Activated T-cell treated with anti-CD3 and anti-CD28 coated beads, Interleukin-2, amount 50 U/mL, for 48 hours (primary cell): ENCODE measurements at regions not wholly inside any gene's neighbourhood (a gene's known extent, or its start where the extent isn't known, plus 50 kb on each side); places are given as distances from the start of the nearest gene placed in this dataset.
A peak's percentile ranks its signal among the peaks of the same experiment; 100 is the strongest.
"Not testable (repeated sequence)": the region's sequence is repeated elsewhere in the genome, so short reads cannot be mapped to it uniquely, and the experiment has no call there.

ENCODE experiments used
- DNase-seq, 2 experiments: peaks; one replicate each; pipeline ENCODE4 v3.0.0-alpha.2; 2020

DNA sequence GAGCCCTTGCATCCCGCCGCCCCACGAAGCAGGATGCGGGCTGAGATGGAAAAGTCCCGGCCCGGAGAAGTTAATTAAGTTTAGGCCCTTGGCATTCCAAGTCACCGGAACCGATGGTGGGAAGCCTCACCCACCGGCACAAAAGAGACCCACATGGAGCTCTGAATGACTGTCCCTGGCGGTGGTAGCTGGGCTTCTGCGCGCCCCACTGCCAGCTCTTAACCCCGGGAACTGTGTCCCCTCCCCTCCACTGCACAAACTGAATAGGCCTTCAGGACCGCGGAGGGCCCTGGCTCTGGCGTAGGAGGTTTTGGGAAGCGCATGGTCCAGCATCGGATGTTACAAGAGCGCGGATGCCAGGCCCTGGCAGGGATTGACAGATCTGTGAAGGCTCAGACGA is 291.1 kb upstream of the TUT7 start:
- DNase-seq, result no peak

DNA sequence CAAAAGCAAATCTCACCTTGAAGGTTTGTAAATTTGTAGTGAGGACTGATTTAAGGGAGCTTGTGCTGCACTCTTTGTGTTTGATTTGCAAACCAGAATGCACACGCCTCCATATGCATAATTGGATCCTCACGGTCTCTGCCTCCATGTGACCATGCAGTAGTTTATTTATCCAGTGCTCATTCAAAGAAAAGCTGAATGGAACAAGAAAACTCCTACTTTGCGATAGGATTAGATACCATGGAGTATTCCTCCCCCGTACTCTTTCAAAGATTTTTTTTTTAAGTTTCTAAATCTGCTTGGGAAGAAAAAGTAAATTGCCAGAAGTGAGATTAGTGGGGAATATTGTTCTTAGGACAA is 290.4 kb upstream of the TUT7 start:
- no peak for DNase-seq

DNA sequence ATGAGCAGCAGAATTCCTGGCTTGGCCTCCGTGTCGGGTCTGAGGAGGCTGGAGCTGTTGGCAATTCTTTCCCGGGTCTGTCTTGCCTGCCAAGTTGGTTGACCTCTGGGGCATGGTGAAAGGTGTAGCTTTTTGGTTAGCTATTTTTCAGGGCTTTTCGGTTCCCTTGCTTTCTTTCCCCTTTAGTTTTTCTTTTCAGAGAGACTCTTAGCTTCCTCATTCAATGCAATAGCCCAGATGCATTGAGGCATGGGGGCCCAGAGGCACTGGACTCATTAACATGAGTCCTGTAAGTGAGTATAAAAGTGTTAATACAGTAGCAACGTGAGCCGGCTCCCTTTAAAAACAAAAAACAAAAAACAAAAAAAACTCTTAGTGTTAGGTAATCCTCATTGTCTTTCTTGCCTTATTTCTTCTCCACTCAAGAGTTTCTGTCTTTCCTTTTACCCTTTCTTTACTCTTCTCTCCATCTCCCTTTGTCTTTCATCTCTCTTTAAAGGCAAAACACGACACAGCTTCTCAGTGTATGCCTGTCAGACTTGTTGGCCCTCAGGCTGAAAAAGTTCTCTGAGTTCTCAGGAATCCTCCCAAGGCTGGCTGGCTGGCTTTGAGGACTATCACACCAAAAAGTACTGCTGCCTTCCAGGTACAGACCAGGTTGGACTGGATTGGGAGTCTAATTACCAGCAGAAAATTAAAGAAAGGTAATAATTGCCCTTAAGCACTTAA is 289.9 kb upstream of the TUT7 start:
- no peak for DNase-seq

DNA sequence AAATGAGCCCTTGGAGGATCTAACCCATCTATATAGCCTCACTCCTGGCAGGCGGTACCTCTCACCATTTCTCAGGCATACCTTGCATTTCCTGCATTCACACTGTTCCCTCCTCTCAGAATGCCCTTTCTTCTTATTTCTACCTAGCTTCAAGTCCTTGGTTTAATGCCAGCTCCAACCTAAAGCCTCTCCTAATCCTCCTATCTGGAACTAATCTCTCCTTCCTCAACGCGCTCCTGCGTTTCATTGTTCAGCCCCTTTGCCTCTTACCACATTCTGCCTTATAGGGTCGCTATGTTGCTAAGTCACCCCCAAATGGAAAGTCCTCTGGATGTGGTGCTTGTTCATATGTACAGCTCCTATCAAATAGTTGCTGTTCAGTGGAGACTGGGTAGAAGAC is 288.5 kb upstream of the TUT7 start:
- no peak for DNase-seq

DNA sequence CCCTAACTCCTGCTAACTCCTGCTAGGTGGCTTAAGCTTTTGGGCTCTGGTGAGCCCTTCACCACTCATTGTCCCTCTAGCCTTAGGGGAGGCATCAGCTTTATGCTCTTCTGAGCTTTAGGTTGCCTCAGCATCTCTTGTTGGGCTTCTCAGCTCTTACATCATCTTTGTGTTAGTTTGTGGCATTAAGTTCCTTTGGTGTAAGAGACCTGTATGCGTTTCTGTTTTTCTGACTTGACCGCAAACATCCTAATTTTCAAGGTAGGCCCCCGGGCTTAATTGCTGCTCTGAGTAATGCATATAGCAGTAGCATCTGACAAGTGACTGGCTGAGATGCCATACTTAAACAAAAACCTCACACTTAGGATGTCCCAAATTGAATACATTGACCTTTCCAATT is 287.8 kb upstream of the TUT7 start:
- DNase-seq, result no peak

GRCh38 chr9:86639899-86640379 is 285.7 kb upstream of the TUT7 start:
- DNase-seq, result no peak

DNA sequence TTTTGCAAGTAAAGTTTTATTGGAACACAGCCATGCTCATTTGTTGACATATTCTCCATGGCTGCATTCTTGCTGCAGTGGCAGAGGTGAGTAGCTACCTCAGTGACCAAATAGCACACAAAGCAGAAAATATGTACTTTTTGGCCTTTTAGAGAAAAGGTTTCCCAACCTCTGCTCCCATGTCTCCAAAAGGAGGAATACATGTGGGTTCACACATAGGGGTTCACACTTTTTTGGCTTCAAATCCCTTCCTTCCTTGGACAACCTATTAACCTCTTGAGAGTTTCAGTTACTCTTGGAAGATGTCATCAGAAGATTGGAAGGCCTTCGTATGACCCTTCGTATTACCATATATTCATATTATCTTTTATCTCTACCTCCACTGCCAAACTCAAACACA is 285.1 kb upstream of the TUT7 start:
- DNase-seq, result no peak

DNA sequence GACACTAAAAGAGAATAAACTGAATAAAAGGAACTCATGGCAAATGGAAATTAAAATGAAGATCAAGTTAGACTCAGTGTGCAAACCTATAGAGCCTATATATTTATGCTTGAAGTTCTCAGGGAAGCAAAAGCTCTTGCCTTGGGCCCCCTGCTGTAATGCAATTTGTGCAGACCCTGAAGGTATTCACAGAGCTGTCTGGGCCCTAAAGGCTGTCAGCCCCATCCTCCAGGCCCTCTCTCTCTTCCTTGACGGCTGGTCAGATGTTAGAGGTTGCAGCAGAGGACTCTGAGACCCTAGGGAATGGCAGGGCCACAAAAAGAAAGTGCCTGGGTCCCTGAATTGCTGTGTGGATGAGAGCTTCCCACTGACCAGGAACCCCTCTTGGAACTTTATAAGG is 283.9 kb upstream of the TUT7 start:
- no peak for DNase-seq

- peak; percentile 33 to 39 for DNase-seq
Measured at GRCh38 chr9:86637515-86637914, 283.3 kb upstream of the TUT7 start.

DNA sequence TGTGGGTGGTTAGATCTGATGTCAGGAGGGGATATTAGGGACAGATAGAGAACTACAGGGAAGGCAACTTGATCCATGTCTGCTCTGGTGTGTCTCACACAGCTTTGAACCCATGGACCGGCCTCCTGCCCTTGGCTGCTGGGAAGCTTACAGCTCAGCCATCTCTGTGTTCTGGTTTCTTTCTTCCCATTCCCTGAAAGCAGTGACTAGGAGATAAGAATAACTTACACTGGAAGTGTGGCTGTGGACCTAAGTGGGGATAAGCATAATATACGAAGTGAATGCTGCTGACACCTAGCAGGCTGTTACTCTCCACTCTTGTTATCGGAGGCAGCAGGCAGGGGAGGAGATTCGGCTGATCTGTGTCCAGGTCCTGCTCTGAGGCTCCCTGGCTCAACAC is 282.3 kb upstream of the TUT7 start:
- no peak for DNase-seq

DNA sequence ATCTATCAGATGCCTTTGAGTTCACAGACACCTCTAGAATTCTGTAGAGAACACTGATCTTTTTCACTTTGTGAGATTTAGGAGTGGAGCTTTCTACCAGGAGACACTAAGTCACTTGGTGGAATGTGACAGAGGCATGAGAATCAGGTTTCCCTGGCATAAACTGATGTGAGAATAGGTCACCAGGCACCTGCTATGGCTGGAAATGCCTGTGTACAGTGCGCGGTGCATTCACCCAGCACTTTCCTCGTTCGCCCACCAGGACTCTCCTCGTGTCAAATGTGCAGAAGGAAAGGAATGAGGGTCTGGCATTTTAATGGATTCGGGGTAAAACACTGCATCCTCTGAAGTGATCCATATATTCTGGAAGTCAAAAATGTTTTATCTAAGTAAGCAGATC is 281.8 kb upstream of the TUT7 start:
- no peak for DNase-seq

DNA sequence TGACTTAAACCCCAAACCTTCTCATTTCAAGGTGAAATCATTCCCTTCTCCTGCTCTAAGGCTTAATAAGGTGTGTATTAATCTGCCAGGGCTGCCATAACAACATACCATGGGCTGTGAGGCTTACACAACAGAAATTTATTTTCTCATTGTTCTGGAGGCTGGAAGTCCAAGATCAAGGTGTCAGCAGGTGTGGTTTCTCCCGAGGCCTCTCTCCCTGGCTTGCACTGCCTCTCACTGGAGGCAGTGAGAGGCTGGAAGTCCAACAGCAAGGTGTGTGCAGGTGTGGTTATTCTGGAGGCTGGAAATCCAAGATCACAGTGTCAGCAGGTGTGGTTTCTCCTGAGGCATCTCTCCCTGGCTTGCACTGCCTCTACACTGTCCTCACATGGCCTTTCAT is 280.3 kb upstream of the TUT7 start:
- DNase-seq, result no peak

GRCh38 chr9:86633945-86634344 is 279.7 kb upstream of the TUT7 start:
- no peak for DNase-seq

- DNase-seq, result no peak
Measured at GRCh38 chr9:86632537-86632936, 278.3 kb upstream of the TUT7 start.

GRCh38 chr9:86629530-86629929 is 275.3 kb upstream of the TUT7 start:
- DNase-seq, result no peak

DNA sequence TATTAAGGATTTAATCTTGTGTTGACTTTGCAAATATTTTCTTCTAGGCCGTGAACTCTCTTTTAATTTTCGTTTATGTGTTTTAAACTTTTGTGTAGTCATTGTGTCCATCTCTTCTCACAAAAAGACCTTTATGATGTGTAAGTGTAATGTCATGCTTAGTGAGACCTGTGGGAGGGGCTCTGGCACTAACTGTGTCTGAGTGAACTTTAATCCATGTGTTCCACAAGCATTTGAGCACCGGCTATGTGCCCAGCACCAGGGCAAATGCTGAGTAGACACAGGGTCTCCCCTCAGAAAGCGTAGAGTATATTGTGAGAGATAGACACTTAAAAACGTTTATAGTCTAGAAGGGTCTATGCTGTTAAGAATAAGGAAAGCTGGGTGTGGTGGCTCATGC is 272.6 kb upstream of the TUT7 start:
- no peak for DNase-seq

DNA sequence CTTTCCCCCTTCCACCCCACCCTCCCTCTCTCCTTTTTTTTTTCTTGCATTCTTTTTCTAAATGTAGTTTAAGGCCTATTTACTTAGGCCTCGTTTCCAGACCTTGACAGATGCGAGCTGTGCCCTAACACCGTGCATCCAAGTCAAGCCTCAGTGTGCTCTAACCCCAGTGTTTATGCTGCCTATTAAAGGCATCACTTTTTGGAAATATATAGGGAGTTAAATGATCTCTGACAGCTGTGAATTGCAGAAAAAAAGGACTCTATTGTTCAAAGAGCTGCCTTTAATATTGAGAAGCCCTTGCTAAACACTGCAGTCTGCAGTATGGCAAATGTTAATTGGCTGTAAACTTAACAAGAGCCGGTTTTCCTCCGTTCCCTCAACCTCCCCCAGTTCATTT is 270.4 kb upstream of the TUT7 start:
- no peak for DNase-seq

DNA sequence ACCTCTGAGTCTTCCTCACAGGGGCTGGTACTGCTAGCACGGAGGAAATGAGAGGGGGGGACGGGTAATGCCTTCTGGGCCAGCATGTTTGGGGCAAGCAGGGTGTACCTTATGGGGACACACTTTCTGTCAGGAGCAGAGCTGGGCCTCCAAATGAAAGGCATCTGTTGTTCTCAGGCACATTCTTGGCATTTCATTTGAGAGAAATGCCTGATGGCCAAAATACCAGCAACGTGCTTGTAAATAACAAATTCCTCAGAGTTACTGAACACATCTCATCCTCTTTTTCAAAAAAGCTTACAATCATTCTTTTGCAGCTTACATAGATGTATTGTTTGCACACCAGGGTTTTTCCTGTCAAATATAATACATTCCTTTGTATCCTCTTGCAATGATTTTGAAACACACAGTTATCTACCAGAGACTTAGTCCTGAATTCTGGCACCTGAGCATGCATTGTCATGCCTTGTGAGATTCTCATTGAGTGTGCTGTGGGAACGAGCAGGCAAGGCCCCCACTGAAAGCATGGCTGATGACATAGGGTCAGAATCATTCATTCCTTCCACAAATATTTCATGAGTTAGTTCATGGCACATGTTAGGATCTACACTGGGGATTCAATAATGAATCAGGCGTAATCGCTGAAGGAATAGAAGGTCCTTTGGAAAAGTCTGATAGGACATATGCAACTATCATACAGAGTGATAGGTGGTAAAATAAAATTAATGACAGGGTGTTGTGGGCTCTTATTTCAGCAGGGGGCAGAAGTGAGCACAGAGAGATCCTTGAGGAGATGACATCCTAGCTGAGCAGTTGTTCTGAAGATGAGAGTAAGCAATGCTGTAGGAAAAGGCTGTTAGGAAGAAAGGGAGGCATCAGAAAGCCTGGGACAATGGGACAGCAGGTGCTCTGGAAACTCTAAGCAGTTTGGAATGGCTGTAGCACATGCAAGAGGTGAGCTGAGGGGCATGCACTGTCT is 260.9 kb upstream of the TUT7 start:
- DNase-seq, result no peak

GRCh38 chr9:86613943-86614342 is 259.7 kb upstream of the TUT7 start:
- DNase-seq, result no peak

GRCh38 chr9:86611534-86611933 is 257.3 kb upstream of the TUT7 start:
- DNase-seq, result not testable (repeated sequence)

DNA sequence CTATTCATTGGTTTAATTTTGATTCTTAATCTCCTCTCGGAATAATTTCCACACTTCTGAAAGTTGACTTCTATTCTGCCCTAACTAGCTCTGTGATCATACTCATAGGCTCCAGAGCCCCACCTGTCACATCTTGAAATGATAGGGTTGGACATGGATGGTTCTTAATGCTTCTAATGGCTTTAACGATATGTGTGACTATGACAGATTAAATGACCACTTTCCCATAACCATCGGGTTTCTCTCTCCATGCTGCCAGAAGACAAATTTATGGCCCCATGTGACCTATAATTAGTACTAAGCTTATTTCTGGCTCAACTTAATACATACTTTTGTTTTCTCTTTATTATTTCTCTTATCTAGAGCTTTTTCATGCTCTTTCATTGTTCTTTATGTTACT is 251.1 kb upstream of the TUT7 start:
- no peak for DNase-seq

GRCh38 chr9:86604741-86605140 is 250.5 kb upstream of the TUT7 start:
- no peak for DNase-seq

DNA sequence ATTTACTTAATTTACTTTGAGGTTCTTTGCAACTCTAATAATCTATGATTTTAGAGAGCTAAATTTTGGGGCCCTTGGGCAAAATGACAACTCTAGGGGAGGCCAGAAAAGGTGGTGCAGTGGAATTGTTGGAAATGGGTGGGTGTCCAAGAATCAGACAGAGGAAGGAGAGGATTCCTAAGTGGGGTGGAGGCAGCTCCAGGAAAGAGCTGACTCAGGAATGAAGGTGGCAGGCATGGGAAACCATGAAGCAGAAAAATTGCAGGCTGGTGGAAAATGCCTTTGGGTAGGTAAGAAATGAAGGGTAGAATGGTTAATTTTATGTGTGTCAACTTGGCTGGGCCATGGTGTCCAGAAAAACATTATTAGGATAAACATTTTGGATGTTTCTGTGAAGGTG is 248.5 kb upstream of the TUT7 start:
- DNase-seq, result no peak

DNA sequence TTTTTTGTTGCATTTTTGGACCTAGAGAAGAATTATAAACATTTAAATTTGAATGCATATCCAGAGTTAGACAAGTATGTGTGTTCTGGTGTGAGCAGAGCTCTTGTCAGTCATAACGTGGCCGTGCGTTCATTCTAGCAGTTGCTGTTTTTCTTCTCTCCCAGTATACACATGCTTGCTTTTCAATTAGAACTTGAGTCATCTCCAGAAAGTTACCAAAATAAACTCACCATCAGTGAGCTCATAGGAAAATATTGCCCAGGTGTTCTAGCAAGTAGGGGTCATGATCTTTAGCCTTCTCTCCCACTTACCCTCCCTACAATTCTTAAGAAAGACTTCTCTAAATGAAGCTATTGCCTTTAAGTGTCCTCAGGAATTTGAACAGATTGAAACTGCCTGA is 247.5 kb upstream of the TUT7 start:
- no peak for DNase-seq
